ENCODE measurements at regions not wholly inside any gene's neighbourhood (a gene's known extent, or its start where the extent isn't known, plus 50 kb on each side); places are given as distances from the start of the nearest gene placed in this dataset.
"Not testable (repeated sequence)": the region's sequence is repeated elsewhere in the genome, so short reads cannot be mapped to it uniquely, and the experiment has no call there.

GRCh38 chr1:112855152-112855828 is 100.7 kb downstream of the SLC16A1 start:
- in situ Hi-C loops (cut with MboI; ENCODE audit: low sequenced_read_pairs), result no loop called here

GRCh38 chr1:112854368-112854984 is 101.5 kb downstream of the SLC16A1 start:
- in situ Hi-C loops (cut with MboI; ENCODE audit: low sequenced_read_pairs), result not testable (repeated sequence)

GRCh38 chr1:112853915-112854314 is 102.1 kb downstream of the SLC16A1 start:
- in situ Hi-C loops (cut with MboI; ENCODE audit: low sequenced_read_pairs), result not testable (repeated sequence)

- in situ Hi-C loops (cut with MboI; ENCODE audit: low sequenced_read_pairs), result no loop called here
Observed at GRCh38 chr1:112852934-112853333, 103.1 kb downstream of the SLC16A1 start.

- in situ Hi-C loops (cut with MboI; ENCODE audit: low sequenced_read_pairs), result no loop called here
Observed at GRCh38 chr1:112852276-112852675, 103.7 kb downstream of the SLC16A1 start.

GRCh38 chr1:112850034-112850757 is 105.8 kb downstream of the SLC16A1 start:
- in situ Hi-C loops (cut with MboI; ENCODE audit: low sequenced_read_pairs), result no loop called here

GRCh38 chr1:112849425-112850033 is 106.5 kb downstream of the SLC16A1 start:
- in situ Hi-C loops (cut with MboI; ENCODE audit: low sequenced_read_pairs), result no loop called here

GRCh38 chr1:112841825-112842224 is 114.2 kb downstream of the SLC16A1 start:
- in situ Hi-C loops (cut with MboI; ENCODE audit: low sequenced_read_pairs), result no loop called here

GRCh38 chr1:112840631-112841624 is 115.1 kb downstream of the SLC16A1 start:
- in situ Hi-C loops (cut with MboI; ENCODE audit: low sequenced_read_pairs), result no loop called here

GRCh38 chr1:112836642-112837041 is 119.4 kb downstream of the SLC16A1 start:
- in situ Hi-C loops (cut with MboI; ENCODE audit: low sequenced_read_pairs), result no loop called here

- in situ Hi-C loops (cut with MboI; ENCODE audit: low sequenced_read_pairs), result no loop called here
Observed at GRCh38 chr1:112833806-112834205, 118.7 kb upstream of the PPM1J start.

GRCh38 chr1:112832259-112832658 is 117.1 kb upstream of the PPM1J start:
- in situ Hi-C loops (cut with MboI; ENCODE audit: low sequenced_read_pairs), result not testable (repeated sequence)

GRCh38 chr1:112829691-112830090 is 114.6 kb upstream of the PPM1J start:
- in situ Hi-C loops (cut with MboI; ENCODE audit: low sequenced_read_pairs), result not testable (repeated sequence)

- in situ Hi-C loops (cut with MboI; ENCODE audit: low sequenced_read_pairs), result no loop called here
Observed at GRCh38 chr1:112828716-112829115, 113.6 kb upstream of the PPM1J start.

GRCh38 chr1:112827391-112827790 is 112.3 kb upstream of the PPM1J start:
- in situ Hi-C loops (cut with MboI; ENCODE audit: low sequenced_read_pairs), result not testable (repeated sequence)

GRCh38 chr1:112826217-112826944 is 111.2 kb upstream of the PPM1J start:
- in situ Hi-C loops (cut with MboI; ENCODE audit: low sequenced_read_pairs), result no loop called here

- in situ Hi-C loops (cut with MboI; ENCODE audit: low sequenced_read_pairs), result not testable (repeated sequence)
Observed at GRCh38 chr1:112825563-112826216, 110.6 kb upstream of the PPM1J start.

- in situ Hi-C loops (cut with MboI; ENCODE audit: low sequenced_read_pairs), result not testable (repeated sequence)
Observed at GRCh38 chr1:112825075-112825474, 109.9 kb upstream of the PPM1J start.
